Nephron progenitor cell (in vitro differentiated cells): ENCODE measurements at regions not wholly inside any gene's neighbourhood (a gene's known extent, or its start where the extent isn't known, plus 50 kb on each side); places are given as distances from the start of the nearest gene placed in this dataset.

Source experiments
- DNase-seq: peaks from one replicate; pipeline ENCODE4 v3.0.0; 2021
- H3K27ac Mint-ChIP-seq: 2 replicates; pipeline ENCODE4 v1.8.0; 2021; ENCODE audit warnings: mild to moderate bottlenecking, moderate library complexity, mixed read lengths
- H3K27me3 Mint-ChIP-seq: 2 replicates; pipeline ENCODE4 v1.8.0; 2021; ENCODE audit warnings: mild to moderate bottlenecking, low read depth, mixed read lengths; ENCODE audit not compliant: poor library complexity
- H3K36me3 Mint-ChIP-seq: 2 replicates; pipeline ENCODE4 v1.8.0; 2021; ENCODE audit warnings: low read depth, mixed read lengths
- H3K4me1 Mint-ChIP-seq: 2 replicates; pipeline ENCODE4 v1.8.0; 2021; ENCODE audit warnings: mixed read lengths
- H3K4me3 Mint-ChIP-seq: 2 replicates; pipeline ENCODE4 v1.8.0; 2021; ENCODE audit warnings: mild to moderate bottlenecking, moderate library complexity, mixed read lengths
- H3K9me3 Mint-ChIP-seq: 2 replicates; pipeline ENCODE4 v1.8.0; 2021; ENCODE audit warnings: mild to moderate bottlenecking, moderate library complexity, mixed read lengths
- CTCF ChIP-seq: fragments of 200-600 bp; sonication (generic); IDR thresholded peaks from 2 replicates; pipeline ENCODE4 v1.5.0; 2021; ENCODE audit warnings: antibody characterized with exemption

DNA sequence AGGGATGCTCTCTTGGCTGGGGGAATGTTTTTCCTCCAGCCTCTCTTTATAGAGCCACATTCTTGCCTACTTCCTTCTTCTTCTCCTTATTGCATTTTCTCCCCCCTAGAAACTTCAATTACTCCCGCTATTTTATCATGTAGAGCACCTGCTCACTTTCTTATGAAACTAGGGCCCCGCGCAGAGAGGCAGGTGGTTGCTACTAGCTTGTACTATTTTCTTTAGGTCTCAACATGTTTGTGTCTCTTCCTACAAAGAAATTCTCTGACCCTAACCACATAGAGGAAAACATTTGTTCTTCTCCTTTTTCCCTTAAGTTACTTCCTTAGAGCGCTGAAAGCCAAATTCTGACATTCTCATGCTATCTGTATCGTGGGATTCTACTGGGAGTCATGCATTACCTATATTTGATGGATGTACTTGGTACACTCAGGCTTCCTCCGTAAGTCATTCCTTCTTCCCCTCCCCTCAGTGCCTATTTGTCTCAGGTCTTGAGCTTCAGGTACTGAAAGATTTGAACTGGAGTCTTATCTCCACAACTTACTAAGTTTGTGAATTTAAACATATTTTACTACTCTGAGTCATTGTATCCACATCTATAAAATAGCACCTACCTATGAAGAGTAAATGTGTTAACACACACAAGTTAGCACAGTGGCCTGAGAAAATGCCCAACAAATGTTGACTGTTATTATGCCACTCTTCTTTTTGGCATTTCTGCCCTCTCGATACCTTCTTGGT lies 159.1 kb upstream of the LEF1 start:
- no peak for DNase-seq
- Mint-ChIP-seq H3K36me3 (no peaks in the 10 kb centered on the region), H3K4me3 (no peak overlapping the region), H3K9me3 (no peaks in the 10 kb centered on the region), H3K27me3 (no peaks in the 10 kb centered on the region), H3K27ac (no peak overlapping the region), H3K4me1 (peaks cover 24% of the 10 kb centered on the region)
- TF ChIP-seq CTCF, result no peak

DNA sequence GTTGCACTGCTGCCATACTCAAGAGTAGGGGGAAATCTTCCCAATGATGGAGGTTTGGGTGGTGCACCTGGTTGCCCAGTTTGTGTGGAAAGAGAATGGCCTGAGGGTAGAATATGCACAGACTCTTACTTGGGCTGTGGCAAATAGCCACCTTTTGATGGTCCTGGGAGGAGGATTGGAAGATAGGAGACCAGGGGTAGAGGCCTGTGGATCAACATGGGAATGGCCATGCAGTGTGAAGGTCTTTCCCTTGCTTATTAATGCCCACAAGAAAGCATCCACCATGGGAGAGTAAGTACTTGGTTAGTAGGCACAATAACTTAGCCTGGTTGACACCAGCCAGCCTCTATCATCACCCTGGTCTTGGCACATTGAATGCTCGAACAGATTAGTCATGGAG lies 156.8 kb upstream of the LEF1 start:
- H3K4me3 Mint-ChIP-seq, result no peak overlapping the region
- no peak for DNase-seq
- no peak for TF ChIP-seq CTCF
- no peaks in the 10 kb centered on the region for H3K27me3 Mint-ChIP-seq
- no peaks in the 10 kb centered on the region for H3K36me3 Mint-ChIP-seq
- H3K9me3 Mint-ChIP-seq, result peaks cover 10% of the 10 kb centered on the region
- H3K27ac Mint-ChIP-seq, result no peak overlapping the region
- peaks cover 16% of the 10 kb centered on the region for H3K4me1 Mint-ChIP-seq

DNA sequence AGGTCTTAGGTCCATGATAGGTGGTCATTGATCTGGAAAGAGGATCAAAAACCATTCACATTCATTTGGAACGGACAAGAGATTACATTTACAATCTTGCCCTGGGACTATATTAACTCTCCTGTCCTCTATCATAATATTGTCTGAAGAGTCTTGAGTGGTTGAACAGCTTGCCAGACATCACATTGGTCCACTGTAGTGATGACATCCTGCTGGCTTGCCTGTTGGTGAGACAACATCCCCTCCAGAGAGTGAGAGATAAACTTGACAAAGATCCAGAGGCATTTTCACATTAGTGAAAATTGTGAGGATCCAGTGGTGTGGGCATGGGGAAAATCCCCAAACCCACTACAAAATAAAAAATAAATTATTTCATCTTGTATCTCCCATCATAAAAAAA lies 155.7 kb upstream of the LEF1 start:
- Mint-ChIP-seq H3K4me3 (no peak overlapping the region), H3K27ac (no peak overlapping the region)

DNA sequence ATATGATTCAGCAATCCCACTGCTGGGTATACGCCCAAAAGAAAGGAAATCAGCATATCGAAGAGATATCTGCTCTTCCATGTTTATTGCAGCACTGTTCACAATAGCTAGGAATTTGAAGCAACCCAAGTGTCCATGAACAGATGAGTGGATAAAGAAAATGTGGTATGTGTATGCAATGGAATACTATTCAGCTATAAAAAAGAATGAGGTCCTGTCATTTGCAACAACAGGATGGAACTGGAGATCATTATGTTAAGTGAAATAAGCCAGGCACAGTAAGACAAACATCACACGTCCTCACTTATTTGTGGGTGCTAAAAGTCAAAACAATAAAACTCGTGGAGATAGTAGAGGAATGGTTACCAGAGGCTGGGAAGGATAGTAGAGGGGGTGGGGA lies 153.8 kb upstream of the LEF1 start:
- H3K4me3 Mint-ChIP-seq, result no peak overlapping the region
- no peak overlapping the region for H3K27ac Mint-ChIP-seq
- no peak for TF ChIP-seq CTCF
- peaks cover 10% of the 10 kb centered on the region for H3K9me3 Mint-ChIP-seq
- peaks cover 15% of the 10 kb centered on the region for H3K4me1 Mint-ChIP-seq
- H3K27me3 Mint-ChIP-seq, result no peaks in the 10 kb centered on the region
- no peaks in the 10 kb centered on the region for H3K36me3 Mint-ChIP-seq
- no peak for DNase-seq

More for the DNA sequence above, 155.7 kb upstream of the LEF1 start:
- H3K4me1 Mint-ChIP-seq, result peaks cover 25% of the 10 kb centered on the region
- no peak for DNase-seq
- peaks cover 10% of the 10 kb centered on the region for H3K9me3 Mint-ChIP-seq
- H3K27me3 Mint-ChIP-seq, result no peaks in the 10 kb centered on the region
- H3K36me3 Mint-ChIP-seq, result no peaks in the 10 kb centered on the region
- no peak for TF ChIP-seq CTCF

DNA sequence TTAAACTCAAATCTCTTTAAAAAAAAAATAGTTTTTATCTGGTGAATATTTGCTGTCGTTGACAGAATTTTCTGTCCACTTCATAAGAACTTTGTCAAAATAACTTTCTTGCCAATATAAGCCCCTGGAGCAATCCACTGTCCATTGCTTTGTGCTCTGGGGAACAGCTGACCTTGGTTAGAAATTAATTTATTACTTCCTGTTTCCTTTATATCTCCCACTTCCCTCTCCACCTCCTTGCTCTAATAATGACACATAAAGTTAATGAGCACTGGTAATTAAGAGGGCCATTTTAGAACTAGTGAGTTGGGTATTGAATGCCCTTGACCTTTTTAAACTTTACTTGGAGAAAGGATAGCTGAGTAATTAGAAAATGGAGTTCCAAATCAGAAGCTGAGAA lies 151.3 kb upstream of the LEF1 start:
- peaks cover 10% of the 10 kb centered on the region for H3K9me3 Mint-ChIP-seq
- H3K27me3 Mint-ChIP-seq, result peaks cover 5% of the 10 kb centered on the region
- DNase-seq, result no peak
- H3K36me3 Mint-ChIP-seq, result no peaks in the 10 kb centered on the region
- no peak overlapping the region for H3K4me3 Mint-ChIP-seq
- peaks cover 20% of the 10 kb centered on the region for H3K4me1 Mint-ChIP-seq
- H3K27ac Mint-ChIP-seq, result peak overlapping the region; percentile 8
- TF ChIP-seq CTCF, result no peak

DNA sequence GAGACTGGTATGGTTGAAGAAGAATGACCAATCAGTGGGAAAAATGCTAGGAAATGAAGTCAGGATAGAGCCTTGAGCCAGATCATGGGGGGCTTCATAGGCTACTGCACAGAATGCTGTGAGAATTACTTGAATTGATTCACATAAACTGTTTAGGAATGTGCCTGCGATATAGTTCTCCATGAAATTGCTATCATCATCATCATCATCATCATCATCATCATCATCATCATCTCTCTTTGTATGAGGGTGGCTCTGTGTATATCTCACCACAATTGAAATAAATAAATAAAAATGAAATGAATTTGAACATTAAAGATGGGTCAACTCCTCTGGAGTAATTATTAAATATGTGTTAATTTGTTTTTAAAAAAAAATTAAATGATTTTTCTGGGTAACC lies 148.6 kb upstream of the LEF1 start:
- no peak overlapping the region for H3K4me3 Mint-ChIP-seq
- peaks cover 34% of the 10 kb centered on the region for H3K4me1 Mint-ChIP-seq
- peaks cover 6% of the 10 kb centered on the region for H3K9me3 Mint-ChIP-seq
- no peak for DNase-seq
- H3K27ac Mint-ChIP-seq, result no peak overlapping the region
- peaks cover 5% of the 10 kb centered on the region for H3K27me3 Mint-ChIP-seq
- H3K36me3 Mint-ChIP-seq, result no peaks in the 10 kb centered on the region
- TF ChIP-seq CTCF, result no peak
